OCI-LY3 (cell line): ENCODE measurements at regions not wholly inside any gene's neighbourhood (a gene's known extent, or its start where the extent isn't known, plus 50 kb on each side); places are given as distances from the start of the nearest gene placed in this dataset.

ENCODE experiments used
- EZH2phosphoT487 ChIP-seq: fragments of 200-600 bp; shearing (Covaris generic); IDR thresholded peaks from 2 replicates; pipeline ENCODE4 v1.6.1; 2018; ENCODE audit warnings: antibody characterized with exemption, mixed run types, low read depth
- TF ChIP-seq, protein P1 (sequence below): fragments of 200-600, 300-600 bp; sonication (generic); IDR thresholded peaks from 2 replicates; pipeline ENCODE4 v1.5.1; 2014; ENCODE audit warnings: antibody characterized with exemption, low read length, low read depth

GRCh38 chr9:23220171-23220570 is 605.9 kb downstream of the ELAVL2 start:
- TF ChIP-seq, protein P1, sequence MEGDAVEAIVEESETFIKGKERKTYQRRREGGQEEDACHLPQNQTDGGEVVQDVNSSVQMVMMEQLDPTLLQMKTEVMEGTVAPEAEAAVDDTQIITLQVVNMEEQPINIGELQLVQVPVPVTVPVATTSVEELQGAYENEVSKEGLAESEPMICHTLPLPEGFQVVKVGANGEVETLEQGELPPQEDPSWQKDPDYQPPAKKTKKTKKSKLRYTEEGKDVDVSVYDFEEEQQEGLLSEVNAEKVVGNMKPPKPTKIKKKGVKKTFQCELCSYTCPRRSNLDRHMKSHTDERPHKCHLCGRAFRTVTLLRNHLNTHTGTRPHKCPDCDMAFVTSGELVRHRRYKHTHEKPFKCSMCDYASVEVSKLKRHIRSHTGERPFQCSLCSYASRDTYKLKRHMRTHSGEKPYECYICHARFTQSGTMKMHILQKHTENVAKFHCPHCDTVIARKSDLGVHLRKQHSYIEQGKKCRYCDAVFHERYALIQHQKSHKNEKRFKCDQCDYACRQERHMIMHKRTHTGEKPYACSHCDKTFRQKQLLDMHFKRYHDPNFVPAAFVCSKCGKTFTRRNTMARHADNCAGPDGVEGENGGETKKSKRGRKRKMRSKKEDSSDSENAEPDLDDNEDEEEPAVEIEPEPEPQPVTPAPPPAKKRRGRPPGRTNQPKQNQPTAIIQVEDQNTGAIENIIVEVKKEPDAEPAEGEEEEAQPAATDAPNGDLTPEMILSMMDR, result no peak
- TF ChIP-seq EZH2phosphoT487, result no peak
